Stimulated activated CD4-positive, alpha-beta T cell treated with anti-CD3 and anti-CD28 coated beads, Interleukin-15, amount 100 ng/mL, for 1 hour (primary cell): ENCODE measurements at regions not wholly inside any gene's neighbourhood (a gene's known extent, or its start where the extent isn't known, plus 50 kb on each side); places are given as distances from the start of the nearest gene placed in this dataset.

Experiments
- DNase-seq, 2 donors: peaks; one replicate each; pipeline ENCODE4 v3.0.0-alpha.2; 2020; ENCODE audit warnings: low read depth in 1 of 2, low spot score in 1 of 2

- DNase-seq: no peak
These were observed 112.9 kb upstream of the ACTBL2 start for GRCh38 chr5:57595523-57595991.

- DNase-seq: no peak
These were observed 111.8 kb upstream of the ACTBL2 start for GRCh38 chr5:57594436-57594835.

- DNase-seq: no peak
These were observed 109.6 kb upstream of the ACTBL2 start for GRCh38 chr5:57592236-57592635.

- DNase-seq: no peak
These were observed 104.0 kb upstream of the ACTBL2 start for GRCh38 chr5:57586649-57587048.

- no peak for DNase-seq
These were observed 100.0 kb upstream of the ACTBL2 start for GRCh38 chr5:57582578-57583070.

GRCh38 chr5:57581772-57582171, 99.2 kb upstream of the ACTBL2 start:
- no peak for DNase-seq

GRCh38 chr5:57581222-57581621, 98.6 kb upstream of the ACTBL2 start:
- DNase-seq: no peak

GRCh38 chr5:57577432-57578175, 95.0 kb upstream of the ACTBL2 start:
- DNase-seq: no peak

- DNase-seq: no peak
These were observed 93.7 kb upstream of the ACTBL2 start for GRCh38 chr5:57576317-57576716.

GRCh38 chr5:57575839-57576238, 93.2 kb upstream of the ACTBL2 start:
- DNase-seq: no peak

GRCh38 chr5:57572461-57572860, 89.8 kb upstream of the ACTBL2 start:
- DNase-seq: no peak

- DNase-seq: no peak
These were observed 87.0 kb upstream of the ACTBL2 start for GRCh38 chr5:57569601-57570000.

- no peak for DNase-seq
These were observed 85.5 kb upstream of the ACTBL2 start for GRCh38 chr5:57568136-57568535.

- no peak for DNase-seq
These were observed 84.3 kb upstream of the ACTBL2 start for GRCh38 chr5:57566914-57567313.

GRCh38 chr5:57561231-57561842, 78.7 kb upstream of the ACTBL2 start:
- no peak for DNase-seq

- DNase-seq: no peak
These were observed 76.6 kb upstream of the ACTBL2 start for GRCh38 chr5:57559110-57559635.

GRCh38 chr5:57552033-57552432, 69.4 kb upstream of the ACTBL2 start:
- DNase-seq: no peak

- DNase-seq: no peak
These were observed 68.6 kb upstream of the ACTBL2 start for GRCh38 chr5:57551251-57551650.

- no peak for DNase-seq
These were observed 67.5 kb upstream of the ACTBL2 start for GRCh38 chr5:57550132-57550531.

GRCh38 chr5:57549566-57549965, 67.0 kb upstream of the ACTBL2 start:
- no peak for DNase-seq

- DNase-seq: no peak
These were observed 58.2 kb upstream of the ACTBL2 start for GRCh38 chr5:57540823-57541222.

- DNase-seq: no peak
These were observed 56.7 kb upstream of the ACTBL2 start for GRCh38 chr5:57539281-57539701.
